Right renal pelvis (tissue), 4 donors: ENCODE measurements at regions not wholly inside any gene's neighbourhood (a gene's known extent, or its start where the extent isn't known, plus 50 kb on each side); places are given as distances from the start of the nearest gene placed in this dataset.
A peak's percentile ranks its signal among the peaks of the same experiment; 100 is the strongest.
"Not testable (repeated sequence)": the region's sequence is repeated elsewhere in the genome, so short reads cannot be mapped to it uniquely, and the experiment has no call there.

Experiments used
- DNase-seq, 4 donors: peaks; one replicate each; pipeline ENCODE4 v3.0.0-alpha.2; 2013; ENCODE audit warnings: low read depth in 4 of 4, low spot score in 3 of 4, missing footprints in 1 of 4

GRCh38 chr6:150456466-150456865 is 87.7 kb downstream of the IYD start:
- no peak for DNase-seq

DNA sequence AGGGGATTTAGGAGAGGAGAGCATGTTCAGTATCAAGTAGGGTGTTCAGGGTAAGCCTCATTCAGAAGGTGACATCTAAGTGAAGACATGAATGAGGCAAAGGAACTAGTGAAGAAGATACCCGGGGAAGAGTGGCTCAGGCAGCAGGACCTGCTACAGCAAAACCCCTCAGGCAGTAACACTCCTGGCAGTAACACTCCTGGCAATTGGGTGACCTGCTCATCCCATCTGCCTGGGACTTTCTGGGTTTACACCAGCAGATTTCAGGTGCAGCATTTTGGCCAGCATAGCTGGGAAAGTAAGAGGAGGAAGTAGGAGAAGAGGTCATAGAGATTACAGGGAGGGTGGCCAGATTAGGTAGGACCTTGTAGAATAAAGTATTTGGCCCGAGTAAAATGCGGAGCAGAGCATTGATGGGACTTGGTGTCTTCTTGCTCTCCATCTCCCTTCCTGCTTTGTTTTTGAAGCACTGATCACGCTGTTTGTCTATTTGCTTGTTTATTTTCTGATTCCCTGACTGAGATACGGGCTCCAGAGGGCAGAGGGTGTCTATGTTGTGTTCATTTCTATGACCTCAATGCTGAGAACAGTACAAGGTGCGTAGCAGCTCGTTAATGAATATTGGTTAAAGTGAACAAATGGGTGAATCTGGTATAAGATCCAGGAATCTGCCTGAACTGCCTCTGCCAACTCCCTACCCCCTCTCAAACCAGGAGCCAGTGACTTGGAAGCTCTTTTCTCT is 88.3 kb downstream of the IYD start:
- DNase-seq: no peak

- no peak for DNase-seq
Measured at GRCh38 chr6:150458579-150458978, 89.8 kb downstream of the IYD start.

DNA sequence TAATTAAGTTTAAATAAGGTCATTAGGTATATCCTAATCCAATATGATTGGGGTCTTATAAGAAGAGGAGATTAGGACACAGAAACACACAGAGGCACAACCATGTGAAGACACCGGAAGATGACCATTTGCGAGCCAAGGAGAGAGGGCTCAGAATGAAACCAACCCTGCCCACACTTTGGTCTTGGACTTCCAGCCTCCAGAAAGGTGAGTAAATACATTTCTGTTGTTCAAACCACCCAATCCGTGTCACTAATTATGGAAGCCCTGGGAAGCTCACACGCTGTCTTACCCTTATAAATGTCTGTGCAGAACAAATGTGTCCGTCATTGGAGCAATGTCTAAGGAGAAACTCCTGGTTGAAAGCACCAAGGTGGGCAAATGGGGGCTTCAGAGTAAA is 95.0 kb downstream of the IYD start:
- no peak for DNase-seq

DNA sequence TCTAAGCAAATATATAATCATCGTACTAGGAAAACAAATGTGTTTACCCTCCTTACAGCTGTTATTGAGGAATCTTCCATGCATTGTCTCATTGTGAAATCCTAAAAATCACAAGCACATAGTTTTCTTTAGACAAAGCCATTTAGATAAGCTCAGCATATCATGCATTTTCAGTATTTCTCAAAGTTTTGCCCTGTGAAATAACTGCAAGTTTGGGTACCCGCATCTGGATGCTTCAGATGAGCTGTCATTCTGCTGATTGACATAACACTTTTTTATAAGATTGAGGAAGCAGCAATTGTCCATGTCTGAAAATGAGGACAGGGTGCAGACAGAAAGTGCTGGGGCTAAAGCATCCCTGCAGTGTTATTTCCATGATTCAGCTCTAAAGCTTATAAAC is 96.2 kb downstream of the IYD start:
- no peak for DNase-seq

DNA sequence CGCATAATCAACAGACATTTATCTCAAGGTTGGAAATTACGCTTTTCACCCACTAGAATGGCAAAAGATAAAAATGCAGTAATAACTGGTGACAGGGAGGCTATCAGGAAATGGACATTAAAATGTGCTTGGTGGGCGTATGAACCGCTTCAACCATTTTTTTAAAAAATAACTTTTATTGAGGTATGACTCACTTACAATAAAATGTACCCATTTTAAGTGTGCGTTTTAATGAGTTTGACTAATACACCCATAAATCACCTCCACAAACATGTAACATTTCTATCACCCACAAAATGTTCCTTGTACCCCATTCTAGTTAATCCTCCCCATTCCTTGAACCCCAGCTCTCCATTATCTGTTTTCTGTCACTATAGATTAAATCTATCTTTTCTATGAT is 96.8 kb downstream of the IYD start:
- DNase-seq: no peak

DNA sequence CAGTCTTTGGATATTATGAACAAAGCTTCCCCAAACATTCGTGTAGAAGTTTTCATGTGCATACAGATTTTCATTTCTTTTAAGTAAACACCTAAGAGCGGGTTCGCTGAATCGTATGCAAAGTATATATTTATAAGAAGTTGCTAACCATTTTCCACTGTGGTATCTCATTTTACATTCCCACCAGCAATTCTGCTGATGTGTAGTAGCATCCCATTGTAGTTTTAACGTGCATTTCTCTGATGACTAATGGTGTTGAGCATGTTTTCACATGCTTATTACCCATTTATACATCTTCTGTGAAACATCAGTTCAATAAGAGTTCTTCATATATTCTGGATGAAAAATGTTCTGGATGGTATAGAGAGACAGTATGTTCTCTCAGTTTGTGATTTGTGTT is 97.4 kb downstream of the IYD start:
- DNase-seq: no peak

GRCh38 chr6:150470131-150470530 is 101.3 kb downstream of the IYD start:
- no peak for DNase-seq

GRCh38 chr6:150470960-150471665 is 102.3 kb downstream of the IYD start:
- DNase-seq: no peak

DNA sequence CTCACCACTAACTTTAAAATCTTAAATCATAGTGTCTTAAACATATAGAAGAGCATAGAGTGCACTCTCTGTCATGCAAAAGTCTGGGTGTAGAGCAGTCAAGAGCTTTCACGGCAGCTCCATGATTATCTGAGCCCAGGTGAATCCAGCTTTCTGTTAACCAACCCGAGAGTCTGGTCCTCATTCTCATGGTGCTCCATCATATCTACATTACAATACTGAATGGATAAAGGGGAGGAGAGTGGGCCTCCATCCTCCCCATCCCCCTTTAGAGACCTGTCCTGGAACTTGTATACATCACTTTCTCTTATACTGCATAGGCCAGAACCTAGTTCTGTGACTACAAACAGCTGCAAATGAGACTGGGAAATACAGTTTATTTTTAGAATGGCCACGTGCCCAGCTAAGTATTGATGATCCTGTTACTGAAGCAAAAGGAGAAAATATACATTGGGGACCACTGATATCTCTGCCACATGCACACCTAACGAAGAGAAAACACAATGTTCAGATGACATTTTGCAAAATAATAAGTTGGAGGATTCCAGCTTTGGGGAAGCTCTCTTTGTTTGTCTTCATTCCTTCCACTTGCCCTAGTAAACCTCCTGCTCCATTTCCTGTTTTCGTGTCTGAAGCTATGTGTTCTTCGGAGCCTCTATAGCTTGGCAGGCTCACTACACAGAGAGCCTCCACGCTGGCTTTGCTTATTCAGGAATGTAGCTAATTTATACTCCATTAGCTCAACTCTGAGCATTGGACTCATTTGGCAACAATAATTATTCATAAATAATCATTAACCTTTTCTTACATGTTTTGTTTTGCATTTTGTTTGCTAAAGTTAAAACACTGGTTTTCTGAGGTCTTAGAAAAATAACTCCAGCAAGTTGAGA is 110.1 kb downstream of the IYD start:
- peak in 3 of 4 donors; percentile 26 to 38 (median 35) for DNase-seq

DNA sequence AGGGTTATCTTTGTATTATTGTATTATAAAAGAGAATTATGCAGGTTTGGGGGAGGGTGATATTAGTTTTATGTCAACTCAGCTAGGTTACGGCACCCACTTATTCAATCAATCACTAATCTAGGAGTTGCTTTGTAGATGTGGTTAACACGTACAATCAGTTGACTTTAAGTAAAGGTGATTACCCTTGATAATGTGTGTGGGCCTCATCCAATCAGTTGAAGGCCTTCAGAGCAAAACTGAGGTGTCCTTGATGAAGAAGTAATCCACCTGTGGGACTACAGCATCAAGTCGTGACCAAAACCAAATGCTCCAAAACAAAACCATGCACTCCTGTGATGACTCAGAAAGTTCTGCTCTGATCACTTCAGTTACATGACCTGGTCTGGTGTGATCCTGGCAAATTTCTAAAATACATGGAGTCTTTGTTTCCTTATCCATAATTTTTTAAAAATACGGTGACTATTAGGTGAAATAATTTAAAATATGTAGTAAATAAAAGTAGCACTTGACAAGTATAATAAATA is 114.1 kb downstream of the IYD start:
- no peak for DNase-seq

DNA sequence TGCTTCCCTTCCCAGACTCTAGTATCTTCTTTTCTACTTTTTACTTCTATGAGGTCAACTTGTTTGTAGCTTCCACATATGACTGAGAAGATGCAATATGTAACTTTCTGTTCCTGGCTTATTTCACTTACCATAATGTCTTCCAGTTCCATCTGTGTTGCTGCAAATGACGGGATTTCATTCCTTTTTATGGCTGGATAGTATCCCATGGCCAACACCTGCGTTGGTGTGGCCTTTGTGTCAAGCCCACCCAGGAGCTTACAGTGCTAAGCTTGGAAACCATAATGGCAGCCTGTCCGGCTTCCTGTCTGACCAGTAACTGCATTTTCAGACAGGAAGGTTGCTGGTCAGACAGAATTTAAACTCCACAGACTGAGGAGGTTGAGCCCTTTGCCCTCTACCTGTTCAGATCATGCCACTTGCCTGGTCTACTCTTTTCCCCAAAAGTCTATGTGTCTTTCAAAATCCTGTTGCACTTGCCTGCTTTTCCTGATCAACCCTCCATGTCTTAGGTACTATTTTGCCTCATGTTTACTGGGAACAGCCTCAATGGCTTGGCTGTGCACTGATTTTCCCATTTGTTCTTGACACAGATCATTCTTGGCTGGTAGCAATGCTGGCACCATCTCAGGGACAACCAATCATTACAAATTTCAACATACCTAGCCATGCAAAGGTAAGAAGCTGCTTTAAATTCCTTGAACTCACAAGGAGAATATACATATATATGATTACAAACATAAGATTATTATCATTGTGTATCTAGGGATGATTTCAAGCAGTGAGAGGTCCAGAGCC is 114.3 kb upstream of the PLEKHG1 start:
- DNase-seq: no peak

DNA sequence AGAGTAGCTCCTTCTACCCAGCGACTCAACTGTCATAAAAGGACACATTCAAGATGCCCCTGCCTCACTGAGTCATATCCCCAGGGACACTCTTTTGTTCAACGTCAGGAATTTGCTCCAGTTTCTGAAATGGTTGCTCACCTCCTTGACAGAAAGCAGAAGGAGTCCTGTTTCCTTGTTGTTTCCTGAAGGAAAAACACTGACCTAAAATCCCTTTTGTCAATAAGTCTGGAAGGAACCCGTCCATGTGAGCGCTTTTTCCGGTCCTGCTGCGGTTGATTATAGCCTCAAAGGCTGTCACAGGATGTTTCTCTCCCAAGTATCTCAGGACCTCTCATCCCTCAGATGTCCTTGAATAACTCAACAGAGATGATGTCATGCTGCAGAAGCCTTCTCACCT is 113.6 kb upstream of the PLEKHG1 start:
- DNase-seq: no peak

DNA sequence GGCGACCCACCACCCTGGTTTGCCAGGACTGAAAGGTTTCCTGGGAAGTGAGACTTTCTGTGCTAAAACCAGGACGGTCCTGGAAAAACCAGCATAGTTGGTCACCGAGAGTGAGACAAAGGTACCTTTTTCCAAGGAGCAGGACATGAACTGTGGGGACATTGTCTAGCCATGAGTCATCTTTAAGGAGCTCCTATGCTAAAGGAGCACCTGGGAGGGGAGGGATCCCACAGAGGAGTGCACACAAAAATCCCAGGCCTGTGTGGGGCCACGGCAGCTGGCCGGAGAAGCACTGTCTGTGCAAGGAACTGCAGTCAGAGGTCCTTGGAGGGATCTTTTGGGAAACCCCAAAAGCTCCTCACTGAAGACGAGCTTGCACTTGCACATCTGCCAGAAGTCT is 109.1 kb upstream of the PLEKHG1 start:
- no peak for DNase-seq

DNA sequence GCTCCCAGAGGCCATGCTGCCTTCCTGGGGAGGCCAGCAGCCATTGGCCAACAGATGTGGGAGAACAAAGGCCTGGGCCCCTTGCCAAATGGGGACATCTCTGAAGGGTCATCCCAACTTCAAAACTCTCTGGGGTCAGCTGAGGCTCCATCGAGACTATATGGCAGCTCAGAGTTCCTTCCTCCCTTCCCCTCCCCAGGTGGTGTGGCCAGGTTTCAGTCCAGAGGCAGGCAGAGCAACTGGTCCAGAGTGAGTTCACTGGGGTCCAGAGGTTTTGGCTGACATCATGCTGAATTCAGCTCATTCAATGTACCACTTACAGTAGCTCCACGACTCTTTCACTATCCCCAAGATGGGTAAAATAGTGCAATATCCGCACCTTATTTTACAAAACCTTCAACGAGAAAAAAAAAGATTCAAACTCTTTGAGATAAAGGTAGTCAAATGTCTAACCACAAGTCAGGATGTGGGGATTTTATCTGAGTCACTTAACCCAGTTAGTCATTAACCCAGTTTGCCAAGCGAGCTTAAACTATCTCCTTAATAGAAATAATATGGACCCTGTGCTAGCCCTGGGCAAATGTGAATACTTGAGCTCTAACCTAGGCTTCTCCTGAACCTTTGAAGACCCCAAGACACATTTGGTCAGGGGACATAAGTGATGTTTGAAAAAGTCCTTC is 108.4 kb upstream of the PLEKHG1 start:
- DNase-seq: no peak

DNA sequence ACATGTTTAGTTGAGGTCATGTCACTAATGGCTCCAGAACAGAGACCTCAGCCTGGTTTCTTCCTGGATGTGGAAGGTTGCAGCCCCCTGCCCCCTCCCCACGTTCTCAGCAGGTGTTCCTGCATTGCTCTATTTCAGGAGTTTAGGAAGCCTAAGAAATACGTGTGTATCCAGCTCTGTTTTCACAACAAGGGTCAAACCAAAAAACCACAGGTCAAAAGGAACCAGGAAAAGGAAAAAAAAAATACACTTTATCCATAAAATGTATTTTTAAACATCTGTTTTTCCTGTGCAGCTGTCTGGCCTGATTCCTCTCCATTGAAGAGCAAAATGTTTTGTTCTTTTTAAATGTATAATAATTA is 107.9 kb upstream of the PLEKHG1 start:
- no peak for DNase-seq

DNA sequence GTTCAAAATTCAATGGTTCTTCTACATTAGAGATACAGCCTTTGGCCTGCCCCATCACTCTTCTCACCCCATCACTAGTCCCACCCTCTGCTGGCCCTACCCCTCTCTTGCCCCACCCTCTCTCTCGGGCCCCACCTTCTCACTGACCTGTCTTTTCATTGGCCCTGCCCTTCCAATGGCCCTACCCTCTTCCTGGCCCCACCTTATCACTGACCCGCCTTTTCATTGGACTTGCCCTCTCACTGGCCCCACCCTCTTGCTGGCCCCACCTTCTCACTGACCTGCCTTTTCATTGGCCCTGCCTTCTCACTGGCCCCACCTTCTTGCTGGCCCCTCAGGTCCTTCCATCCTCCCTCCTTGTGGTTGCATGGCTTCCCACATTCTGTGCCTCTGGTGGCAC is 107.2 kb upstream of the PLEKHG1 start:
- DNase-seq: no peak

DNA sequence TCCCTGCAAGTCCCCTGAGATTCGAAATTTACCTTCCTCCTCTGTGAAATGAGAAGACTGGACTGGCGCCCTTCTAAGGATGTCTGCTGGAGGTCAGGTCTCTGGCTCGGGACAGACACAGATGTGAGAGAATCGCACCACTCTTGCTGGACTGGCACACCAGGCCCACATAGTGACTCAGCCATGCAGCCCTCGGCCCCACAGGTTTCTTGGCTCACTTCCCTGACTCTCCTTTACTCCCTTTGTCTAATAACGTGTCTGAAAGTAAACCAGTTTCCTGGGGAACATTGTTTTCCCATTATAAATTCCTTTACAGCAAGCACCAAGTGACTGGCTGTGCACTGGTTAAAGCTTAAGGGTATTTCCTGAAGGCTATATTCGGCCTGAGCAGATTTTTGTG is 106.7 kb upstream of the PLEKHG1 start:
- DNase-seq: no peak

DNA sequence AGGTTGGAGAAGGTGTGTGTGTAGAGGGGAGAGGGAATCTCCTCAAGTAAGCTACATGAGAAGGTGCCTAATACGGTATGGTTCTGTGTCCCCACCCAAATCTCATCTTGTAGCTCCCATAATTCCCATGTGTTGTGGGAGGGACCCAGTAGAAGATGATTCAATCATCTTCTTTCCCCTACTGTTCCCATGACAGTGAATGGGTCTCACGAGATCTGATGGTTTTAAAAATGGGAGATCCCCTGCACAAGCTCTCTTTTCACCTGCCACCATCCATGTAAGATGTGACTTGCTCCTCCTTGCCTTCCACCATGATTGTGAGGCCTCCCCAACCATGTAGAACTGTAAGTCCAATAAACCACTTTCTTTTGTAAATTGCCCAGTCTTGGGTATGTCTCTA is 106.1 kb upstream of the PLEKHG1 start:
- not testable (repeated sequence) for DNase-seq

DNA sequence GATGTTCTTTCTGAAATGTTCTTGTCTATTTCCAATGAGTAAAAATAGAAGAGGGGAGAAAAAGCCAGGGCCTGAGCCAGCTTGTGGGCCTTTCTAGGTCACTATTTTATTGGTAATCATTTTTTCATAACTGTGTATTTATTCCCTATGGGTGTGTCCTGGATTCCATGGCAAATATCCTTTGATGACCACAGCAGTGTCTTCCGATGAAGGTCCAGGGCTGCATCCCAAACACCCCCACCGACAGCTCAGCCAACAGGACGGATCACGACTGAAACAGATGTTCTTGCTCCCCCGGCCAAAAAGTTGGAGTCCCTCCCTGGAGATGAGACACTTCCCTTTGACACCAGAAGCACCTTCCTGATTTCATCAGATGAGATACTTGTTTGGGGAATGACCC is 105.4 kb upstream of the PLEKHG1 start:
- DNase-seq: no peak
